VCaP (cell line): ENCODE measurements at regions not wholly inside any gene's neighbourhood (a gene's known extent, or its start where the extent isn't known, plus 50 kb on each side); places are given as distances from the start of the nearest gene placed in this dataset.

Experiments used
- H3K27ac ChIP-seq: fragments of 450-650 bp; 2 replicates; pipeline ENCODE4 v1.5.1; 2017
- CTCF ChIP-seq: fragments of 450-650 bp; conservative IDR thresholded peaks from 2 replicates; pipeline ENCODE4 v1.5.1; 2017; ENCODE audit warnings: mild to moderate bottlenecking, moderate library complexity

GRCh38 chr10:78250313-78251015 is 216.8 kb downstream of the RPS24 start:
- TF ChIP-seq CTCF: no peak
- H3K27ac ChIP-seq: no peak overlapping the region

- H3K27ac ChIP-seq: no peak overlapping the region
- TF ChIP-seq CTCF: no peak
Measured at GRCh38 chr10:78251016-78251385, 217.3 kb downstream of the RPS24 start.

GRCh38 chr10:78252286-78252685 is 218.6 kb downstream of the RPS24 start:
- no peak for TF ChIP-seq CTCF
- no peak overlapping the region for H3K27ac ChIP-seq

GRCh38 chr10:78253063-78253853 is 219.6 kb downstream of the RPS24 start:
- TF ChIP-seq CTCF: no peak
- H3K27ac ChIP-seq: no peak overlapping the region

DNA sequence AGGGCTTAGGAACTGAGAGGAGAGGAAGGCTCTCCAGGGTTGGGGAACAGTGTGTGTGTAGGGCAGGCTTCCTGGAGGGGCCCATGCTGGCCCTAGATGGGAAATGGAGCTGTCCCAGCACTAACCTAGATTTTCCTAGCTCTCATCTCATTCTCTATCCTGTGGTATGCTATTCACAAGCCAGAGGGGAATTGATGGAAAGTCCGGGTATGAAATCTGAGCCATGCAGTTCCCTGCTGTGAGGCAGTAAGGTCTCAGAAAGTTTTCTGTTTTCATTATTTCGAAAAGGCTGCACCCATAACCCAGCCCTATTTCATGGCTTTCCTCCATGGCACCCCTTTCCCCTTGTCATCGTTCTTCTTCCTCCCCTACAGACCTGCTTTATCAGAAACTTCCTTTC is 220.3 kb downstream of the RPS24 start:
- no peak overlapping the region for H3K27ac ChIP-seq
- no peak for TF ChIP-seq CTCF

- H3K27ac ChIP-seq: no peak overlapping the region
- no peak for TF ChIP-seq CTCF
Measured at GRCh38 chr10:78255214-78255613, 221.6 kb downstream of the RPS24 start.

- no peak for TF ChIP-seq CTCF
- H3K27ac ChIP-seq: no peak overlapping the region
Measured at GRCh38 chr10:78255796-78256638, 222.4 kb downstream of the RPS24 start.
